GM10266 (cell line): ENCODE measurements at regions not wholly inside any gene's neighbourhood (a gene's known extent, or its start where the extent isn't known, plus 50 kb on each side); places are given as distances from the start of the nearest gene placed in this dataset.

Experiments
- DNase-seq: peaks from one replicate; pipeline ENCODE4 v3.0.0; 2012; ENCODE audit errors: extremely low spot score
- CTCF ChIP-seq: IDR thresholded peaks from 2 replicates; pipeline ENCODE4 v1.5.1; 2012; ENCODE audit warnings: mild to moderate bottlenecking, low read depth; ENCODE audit not compliant: control insufficient read depth, insufficient read depth; ENCODE audit errors: missing control alignments

- no peak for TF ChIP-seq CTCF
Measured at GRCh38 chr1:216820345-216820744, 97.1 kb upstream of the ESRRG start.

GRCh38 chr1:216818284-216818683, 95.1 kb upstream of the ESRRG start:
- no peak for TF ChIP-seq CTCF
- no peak for DNase-seq

More at GRCh38 chr1:216820345-216820744, 97.1 kb upstream of the ESRRG start:
- no peak for DNase-seq

GRCh38 chr1:216815260-216816131, 92.3 kb upstream of the ESRRG start:
- no peak for TF ChIP-seq CTCF
- no peak for DNase-seq

- no peak for TF ChIP-seq CTCF
- no peak for DNase-seq
Measured at GRCh38 chr1:216814576-216815259, 91.5 kb upstream of the ESRRG start.

GRCh38 chr1:216812966-216813365, 89.7 kb upstream of the ESRRG start:
- no peak for DNase-seq
- TF ChIP-seq CTCF, result no peak

- no peak for DNase-seq
Measured at GRCh38 chr1:216809649-216810048, 86.4 kb upstream of the ESRRG start.

More at GRCh38 chr1:216809649-216810048, 86.4 kb upstream of the ESRRG start:
- no peak for TF ChIP-seq CTCF
